Activated CD4-positive, alpha-beta T cell treated with anti-CD3 and anti-CD28 coated beads for 36 hours (primary cell): ENCODE measurements at regions not wholly inside any gene's neighbourhood (a gene's known extent, or its start where the extent isn't known, plus 50 kb on each side); places are given as distances from the start of the nearest gene placed in this dataset.

ENCODE experiments used
- ATAC-seq: fragments of 200-7000 bp; cut with Tn5 transposase; one replicate; pipeline ENCODE4 v1.10.0; 2021; ENCODE audit warnings: mild to moderate bottlenecking, moderate library complexity
- CTCF ChIA-PET: fragments of 350-600 bp; sonication (Branson Sonifier 250); formaldehyde crosslinking; loops from one replicate; lab custom pipeline; 2021; ENCODE audit warnings: antibody characterized with exemption; lab: Charles Lee
- POLR2A ChIA-PET: fragments of 350-600 bp; sonication (Branson Sonifier 250); formaldehyde crosslinking; loops from one replicate; lab custom pipeline; 2021; ENCODE audit warnings: antibody characterized with exemption, inconsistent platforms; lab: Charles Lee
- DNase-seq: peaks from one replicate; pipeline ENCODE4 v3.0.0-alpha.2; 2020
- H3K27ac Mint-ChIP-seq: one replicate; pipeline ENCODE4 v1.8.0; 2021; ENCODE audit warnings: mixed read lengths
- H3K27me3 Mint-ChIP-seq: one replicate; pipeline ENCODE4 v1.8.0; 2021; ENCODE audit warnings: mixed read lengths
- H3K36me3 Mint-ChIP-seq: one replicate; pipeline ENCODE4 v1.8.0; 2021; ENCODE audit warnings: low read depth, mixed read lengths
- H3K4me1 Mint-ChIP-seq: one replicate; pipeline ENCODE4 v1.8.0; 2021; ENCODE audit warnings: mixed read lengths
- H3K4me3 Mint-ChIP-seq: one replicate; pipeline ENCODE4 v1.8.0; 2021; ENCODE audit warnings: mild to moderate bottlenecking, moderate library complexity, mixed read lengths
- H3K9me3 Mint-ChIP-seq: one replicate; pipeline ENCODE4 v1.8.0; 2021; ENCODE audit warnings: low read depth, mixed read lengths
- intact Hi-C, 2 experiments: fragments of 100-400 bp; cut with DNase I in 1 of 2; cut with micrococcal nuclease in 1 of 2; formaldehyde crosslinking; loops; one replicate each; pipeline versions ENCODE4 v1.14.2 to v1.15.1; 2022 to 2024; cut with DNase I, micrococcal nuclease

GRCh38 chr18:57218281-57218680 is 71.4 kb downstream of the BOD1L2 start:
- intact Hi-C loops = no loop called here
- Mint-ChIP-seq H3K27me3 (peaks cover 12% of the 10 kb centered on the region), H3K4me3 (no peak overlapping the region), H3K36me3 (no peaks in the 10 kb centered on the region), H3K9me3 (no peaks in the 10 kb centered on the region), H3K4me1 (no peaks in the 10 kb centered on the region), H3K27ac (no peak overlapping the region)
- no peak for DNase-seq
- POLR2A ChIA-PET = no interaction called here
- CTCF ChIA-PET = no interaction called here
- ATAC-seq = no peak

DNA sequence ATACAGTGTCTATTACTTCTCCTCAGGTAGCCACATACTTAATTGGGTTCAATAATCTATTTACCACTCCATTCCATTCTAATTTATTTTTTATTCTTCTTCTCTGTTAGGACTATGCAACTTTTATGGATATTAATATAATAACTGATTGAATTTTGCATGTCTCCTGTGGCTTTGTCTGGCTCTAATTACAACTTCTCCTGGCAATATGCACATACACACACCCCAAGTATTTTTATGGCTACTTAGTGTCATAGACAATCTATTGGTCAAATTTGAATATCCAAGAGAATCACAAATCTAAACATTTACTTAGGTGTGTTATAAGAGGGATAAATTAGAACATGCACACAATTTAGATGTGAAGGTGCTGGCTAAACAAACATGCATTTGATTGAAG is 73.1 kb downstream of the BOD1L2 start:
- no peak overlapping the region for H3K4me3 Mint-ChIP-seq
- intact Hi-C loops = no loop called here
- peaks cover 9% of the 10 kb centered on the region for H3K27me3 Mint-ChIP-seq
- no peaks in the 10 kb centered on the region for H3K9me3 Mint-ChIP-seq
- no peak for DNase-seq
- ChIA-PET CTCF (no interaction called here), POLR2A (interaction anchor here (0.7 kb wide), 1 partner anchor 882 kb away, joined by 4 read pairs; no protein-coding TSS in a partner anchor)
- no peaks in the 10 kb centered on the region for H3K36me3 Mint-ChIP-seq
- no peaks in the 10 kb centered on the region for H3K4me1 Mint-ChIP-seq
- H3K27ac Mint-ChIP-seq = no peak overlapping the region
- no peak for ATAC-seq

GRCh38 chr18:57220480-57220879 is 73.6 kb downstream of the BOD1L2 start:
- H3K36me3 Mint-ChIP-seq = no peaks in the 10 kb centered on the region
- ATAC-seq = no peak
- CTCF ChIA-PET = interaction anchor here (0.9 kb wide), 1 partner anchor 256 kb away, joined by 3 read pairs; no protein-coding TSS in a partner anchor

DNA sequence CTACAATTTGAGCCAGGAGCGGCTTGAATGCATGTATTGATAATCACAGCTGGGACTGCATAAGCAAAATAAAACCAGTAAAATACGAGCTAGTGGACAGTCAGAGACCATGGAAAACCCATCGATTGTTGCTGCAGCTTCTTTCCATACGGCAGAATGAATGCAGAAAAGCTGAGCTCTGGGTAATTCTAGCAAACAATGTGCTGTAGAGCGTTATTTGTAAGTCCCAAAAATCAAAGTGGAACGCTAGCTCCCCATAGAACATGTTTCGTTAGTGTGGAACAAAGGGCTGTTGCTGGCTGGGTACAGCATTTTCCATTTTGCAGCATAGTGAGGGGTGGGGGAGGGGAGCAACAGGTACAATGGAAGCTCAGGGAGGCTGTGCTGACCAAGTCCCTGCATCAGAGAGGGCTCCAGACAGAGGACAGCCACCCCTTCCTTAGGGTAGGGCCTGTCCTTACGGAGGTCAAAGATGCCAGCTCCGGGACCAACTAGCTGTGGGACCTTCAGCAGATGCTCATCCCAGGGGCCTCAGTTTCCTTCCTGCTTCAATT is 74.1 kb downstream of the BOD1L2 start:
- intact Hi-C loops = no loop called here
- H3K4me1 Mint-ChIP-seq = no peaks in the 10 kb centered on the region
- no peak overlapping the region for H3K27ac Mint-ChIP-seq
- H3K27me3 Mint-ChIP-seq = peaks cover 7% of the 10 kb centered on the region
- no peaks in the 10 kb centered on the region for H3K9me3 Mint-ChIP-seq
- ChIA-PET POLR2A (interaction anchor here (0.7 kb wide), 1 partner anchor 883 kb away, joined by 4 read pairs; no protein-coding TSS in a partner anchor), CTCF (interaction anchor here (0.9 kb wide), 1 partner anchor 256 kb away, joined by 3 read pairs; no protein-coding TSS in a partner anchor)
- no peak overlapping the region for H3K4me3 Mint-ChIP-seq
- no peaks in the 10 kb centered on the region for H3K36me3 Mint-ChIP-seq
- ATAC-seq (no peak), DNase-seq (no peak)

More at GRCh38 chr18:57220480-57220879, 73.6 kb downstream of the BOD1L2 start:
- Mint-ChIP-seq H3K27me3 (peaks cover 9% of the 10 kb centered on the region), H3K27ac (no peak overlapping the region), H3K4me3 (no peak overlapping the region), H3K4me1 (no peaks in the 10 kb centered on the region), H3K9me3 (no peaks in the 10 kb centered on the region)
- DNase-seq = no peak
- intact Hi-C loops = no loop called here
- POLR2A ChIA-PET = interaction anchor here (0.7 kb wide), 1 partner anchor 882 kb away, joined by 4 read pairs; no protein-coding TSS in a partner anchor

GRCh38 chr18:57223144-57223870 is 76.4 kb downstream of the BOD1L2 start:
- CTCF ChIA-PET = interaction anchor here (0.6 kb wide), 1 partner anchor 189 kb away, joined by 4 read pairs; no protein-coding TSS in a partner anchor
- Mint-ChIP-seq H3K27ac (no peak overlapping the region), H3K9me3 (no peaks in the 10 kb centered on the region), H3K36me3 (no peaks in the 10 kb centered on the region), H3K4me1 (no peaks in the 10 kb centered on the region), H3K4me3 (no peak overlapping the region), H3K27me3 (peaks cover 12% of the 10 kb centered on the region)
- DNase-seq (no peak), ATAC-seq (no peak)
- POLR2A ChIA-PET = no interaction called here
- intact Hi-C loops = no loop called here

DNA sequence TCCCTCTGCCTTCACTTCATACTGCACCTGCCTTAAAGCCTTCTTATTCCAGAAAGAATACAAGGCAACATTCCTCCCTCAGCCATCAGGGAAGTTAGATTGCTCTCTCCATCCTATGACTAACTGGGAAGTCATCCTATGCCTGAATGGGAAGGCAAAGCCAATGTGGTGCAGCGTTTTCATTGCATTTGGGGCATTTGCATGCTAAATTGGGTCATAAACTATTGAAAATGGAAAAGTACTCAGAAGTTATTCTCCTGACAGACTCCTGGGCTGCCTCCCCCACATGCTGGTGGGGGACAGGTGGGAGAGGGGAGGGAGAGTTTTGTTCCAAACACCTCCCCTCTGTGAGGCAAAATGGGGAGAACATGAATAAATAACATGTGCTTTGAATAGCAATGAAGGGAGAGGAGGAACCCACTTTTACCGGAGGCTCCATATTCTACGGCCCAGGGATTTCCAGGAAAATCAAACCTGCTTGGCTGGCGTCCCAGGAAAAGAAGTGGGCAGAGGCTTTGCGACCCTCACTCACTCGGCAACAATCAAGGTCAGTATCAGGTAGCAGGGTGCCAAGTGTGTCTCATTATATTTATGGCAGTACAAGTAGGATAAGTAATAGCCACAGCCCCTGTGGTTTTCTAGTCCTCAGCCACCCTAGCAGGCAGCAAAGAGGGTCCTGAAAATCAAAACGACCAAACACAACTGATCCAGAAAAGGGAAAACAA is 84.1 kb downstream of the BOD1L2 start:
- H3K4me1 Mint-ChIP-seq = no peaks in the 10 kb centered on the region
- no peak overlapping the region for H3K27ac Mint-ChIP-seq
- peaks cover 10% of the 10 kb centered on the region for H3K27me3 Mint-ChIP-seq
- H3K36me3 Mint-ChIP-seq = no peaks in the 10 kb centered on the region
- no peaks in the 10 kb centered on the region for H3K9me3 Mint-ChIP-seq
- no peak overlapping the region for H3K4me3 Mint-ChIP-seq
- intact Hi-C loops = no loop called here
- DNase-seq (no peak), ATAC-seq (no peak)
- ChIA-PET CTCF (no interaction called here), POLR2A (no interaction called here)

- Mint-ChIP-seq H3K36me3 (no peaks in the 10 kb centered on the region), H3K27me3 (peaks cover 5% of the 10 kb centered on the region), H3K27ac (no peak overlapping the region), H3K4me1 (no peaks in the 10 kb centered on the region), H3K9me3 (no peaks in the 10 kb centered on the region), H3K4me3 (no peak overlapping the region)
- intact Hi-C loops = no loop called here
- ATAC-seq (no peak), DNase-seq (no peak)
- ChIA-PET POLR2A (no interaction called here), CTCF (interaction anchor here (0.6 kb wide), 1 partner anchor 17 kb away, joined by 4 read pairs; no protein-coding TSS in a partner anchor)
Measured at GRCh38 chr18:57231864-57232263, 85.0 kb downstream of the BOD1L2 start.

DNA sequence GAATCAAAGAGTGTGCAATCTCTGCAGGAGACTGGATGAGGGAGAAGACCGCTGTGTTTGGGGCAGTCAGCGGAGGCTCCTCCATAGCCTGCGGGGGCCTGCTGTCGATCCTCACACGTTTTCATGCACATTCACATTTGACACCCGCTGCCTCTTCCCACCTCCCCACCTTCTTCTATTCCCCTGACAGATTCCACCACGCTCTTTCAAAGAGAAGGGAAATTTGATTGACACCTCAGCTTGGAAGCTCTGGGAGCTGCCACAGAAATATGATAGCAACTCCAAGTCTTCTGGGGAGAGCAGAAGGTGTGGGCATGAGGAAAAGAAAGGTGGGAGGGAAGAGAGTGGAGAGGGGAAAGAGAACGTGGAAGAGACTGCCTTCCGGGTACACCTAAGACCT is 87.5 kb downstream of the BOD1L2 start:
- POLR2A ChIA-PET = no interaction called here
- Mint-ChIP-seq H3K27ac (no peak overlapping the region), H3K36me3 (no peaks in the 10 kb centered on the region), H3K4me3 (no peak overlapping the region), H3K27me3 (peaks cover 5% of the 10 kb centered on the region), H3K9me3 (no peaks in the 10 kb centered on the region), H3K4me1 (no peaks in the 10 kb centered on the region)
- ATAC-seq (no peak), DNase-seq (no peak)
- intact Hi-C loops = no loop called here
- CTCF ChIA-PET = interaction anchor here (0.5 kb wide), 1 partner anchor 22 kb away, joined by 3 read pairs; no protein-coding TSS in a partner anchor

DNA sequence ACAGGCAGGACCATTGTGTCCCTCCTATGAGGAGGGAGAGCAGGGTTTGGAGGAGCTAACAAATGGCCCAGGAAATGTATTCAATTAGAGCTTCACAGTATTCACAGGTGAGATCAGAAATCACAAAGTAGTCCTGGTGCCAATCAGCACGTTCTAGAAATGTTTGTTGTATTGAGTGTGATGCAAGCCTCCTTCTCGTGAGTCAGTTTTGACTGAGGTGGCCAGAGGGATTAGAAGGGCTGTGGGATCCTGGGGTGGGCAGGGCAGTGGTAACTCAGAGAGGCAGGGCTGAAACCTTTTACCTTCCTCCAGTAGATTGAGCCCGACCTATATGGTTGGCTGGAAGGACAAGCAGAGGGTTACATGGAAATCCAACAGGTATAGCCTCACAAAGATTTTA is 95.0 kb downstream of the BOD1L2 start:
- Mint-ChIP-seq H3K9me3 (no peaks in the 10 kb centered on the region), H3K4me3 (no peak overlapping the region), H3K27me3 (no peaks in the 10 kb centered on the region), H3K4me1 (no peaks in the 10 kb centered on the region), H3K27ac (no peak overlapping the region), H3K36me3 (no peaks in the 10 kb centered on the region)
- intact Hi-C loops = no loop called here
- no peak for ATAC-seq
- ChIA-PET POLR2A (interaction anchor here (0.8 kb wide), 1 partner anchor 264 kb away, joined by 4 read pairs; no protein-coding TSS in a partner anchor), CTCF (no interaction called here)
- no peak for DNase-seq

DNA sequence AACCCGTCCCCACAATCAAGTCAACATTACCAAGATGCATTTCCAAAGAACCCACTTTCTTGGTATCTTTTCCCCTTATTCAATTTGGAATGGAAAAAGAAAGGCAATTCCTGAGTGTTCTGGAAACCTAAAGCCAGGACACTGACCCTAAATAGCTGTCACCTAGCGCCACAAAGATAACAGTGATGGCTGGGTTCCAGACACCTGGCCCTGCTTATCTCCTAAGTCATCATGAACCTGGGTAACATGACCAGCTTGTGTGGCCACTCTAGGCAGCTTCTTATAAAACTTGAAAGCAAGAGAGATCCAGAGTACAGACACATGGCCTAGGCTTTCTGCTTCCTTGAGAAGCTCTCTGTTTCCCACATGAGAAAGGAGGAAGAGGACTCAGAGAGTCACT is 95.4 kb downstream of the BOD1L2 start:
- Mint-ChIP-seq H3K9me3 (no peaks in the 10 kb centered on the region), H3K4me1 (no peaks in the 10 kb centered on the region), H3K36me3 (no peaks in the 10 kb centered on the region), H3K27ac (no peak overlapping the region), H3K4me3 (no peak overlapping the region), H3K27me3 (no peaks in the 10 kb centered on the region)
- no peak for DNase-seq
- ATAC-seq = no peak
- ChIA-PET CTCF (no interaction called here), POLR2A (interaction anchor here (0.8 kb wide), 1 partner anchor 264 kb away, joined by 4 read pairs; no protein-coding TSS in a partner anchor)
- intact Hi-C loops = no loop called here

GRCh38 chr18:57243624-57244179 is 96.8 kb downstream of the BOD1L2 start:
- no peaks in the 10 kb centered on the region for H3K36me3 Mint-ChIP-seq
- ATAC-seq (no peak), DNase-seq (no peak)
- H3K27ac Mint-ChIP-seq = no peak overlapping the region
- H3K4me3 Mint-ChIP-seq = no peak overlapping the region
- ChIA-PET CTCF (no interaction called here), POLR2A (no interaction called here)
- intact Hi-C loops = no loop called here
- H3K4me1 Mint-ChIP-seq = no peaks in the 10 kb centered on the region
- no peaks in the 10 kb centered on the region for H3K9me3 Mint-ChIP-seq
- no peaks in the 10 kb centered on the region for H3K27me3 Mint-ChIP-seq
